PFSK-1 (cell line): ENCODE measurements at regions not wholly inside any gene's neighbourhood (a gene's known extent, or its start where the extent isn't known, plus 50 kb on each side); places are given as distances from the start of the nearest gene placed in this dataset.

ENCODE experiments used
- FOXP2 ChIP-seq: optimal IDR thresholded peaks from 2 replicates; pipeline ENCODE3; 2011; ENCODE audit warnings: borderline replicate concordance, control low read depth, inconsistent platforms; ENCODE audit not compliant: insufficient read depth; ENCODE audit errors: extremely low read length, extremely low read depth
- POLR2AphosphoS5 ChIP-seq: IDR thresholded peaks from 2 replicates; pipeline ENCODE4 v1.6.1; 2012; ENCODE audit warnings: low read depth, mild to moderate bottlenecking, control low read depth, low read length, moderate library complexity
- SIN3A ChIP-seq: IDR thresholded peaks from 2 replicates; pipeline ENCODE4 v1.6.1; 2012; ENCODE audit warnings: mild to moderate bottlenecking, low read length, moderate library complexity, borderline replicate concordance; ENCODE audit not compliant: insufficient read depth
- TAF1 ChIP-seq: IDR thresholded peaks from 2 replicates; pipeline ENCODE4 v1.6.1; 2012; ENCODE audit warnings: low read length, control low read depth, borderline replicate concordance; ENCODE audit not compliant: insufficient read depth
- TF ChIP-seq, protein P1 (sequence below), 2 experiments: IDR thresholded peaks; 2 replicates each; pipeline versions ENCODE4 v1.6.1 to v1.8.0; 2011 to 2012; ENCODE audit warnings: low read depth in 2 of 2, low read length in 2 of 2, control low read depth in 1 of 2, inconsistent platforms in 1 of 2, mild to moderate bottlenecking in 1 of 2, moderate library complexity in 1 of 2; ENCODE audit not compliant: insufficient read depth in 1 of 2

DNA sequence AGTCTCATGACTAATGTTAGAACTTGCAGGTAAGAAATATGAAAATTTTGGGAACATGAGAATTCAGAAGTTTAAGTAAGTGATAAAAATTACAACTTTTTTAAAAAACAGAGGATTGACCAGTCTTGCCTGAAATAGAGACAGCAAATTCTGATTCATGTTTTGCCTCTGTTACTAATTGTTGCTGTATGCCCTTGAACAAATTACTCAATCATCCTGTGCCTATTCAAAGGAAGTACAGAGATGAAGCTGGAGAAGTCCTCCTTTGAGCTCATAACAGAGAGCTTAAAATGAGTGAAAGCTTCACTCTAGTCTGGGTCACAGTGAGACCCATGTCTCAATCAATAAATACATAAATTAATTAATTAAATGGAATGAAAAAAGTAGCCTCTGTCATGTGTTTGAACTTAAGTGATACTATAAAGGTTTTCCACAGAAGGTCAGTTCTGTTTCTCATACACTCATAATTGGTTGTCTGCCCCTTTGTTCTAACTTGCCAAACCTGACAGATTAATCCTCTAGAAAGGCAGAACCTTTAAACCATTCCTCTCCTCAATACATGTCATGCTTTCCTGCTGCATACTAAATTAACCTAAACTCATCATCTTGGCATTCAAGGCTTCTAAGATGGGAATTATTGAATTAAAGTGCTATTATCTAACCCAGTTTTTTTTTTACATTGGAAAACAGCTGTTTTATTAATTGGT, 374.6 kb upstream of the LRATD1 start:
- TF ChIP-seq SIN3A (no peak), TAF1 (no peak), POLR2AphosphoS5 (no peak), FOXP2 (no peak)
- TF ChIP-seq, protein P1, sequence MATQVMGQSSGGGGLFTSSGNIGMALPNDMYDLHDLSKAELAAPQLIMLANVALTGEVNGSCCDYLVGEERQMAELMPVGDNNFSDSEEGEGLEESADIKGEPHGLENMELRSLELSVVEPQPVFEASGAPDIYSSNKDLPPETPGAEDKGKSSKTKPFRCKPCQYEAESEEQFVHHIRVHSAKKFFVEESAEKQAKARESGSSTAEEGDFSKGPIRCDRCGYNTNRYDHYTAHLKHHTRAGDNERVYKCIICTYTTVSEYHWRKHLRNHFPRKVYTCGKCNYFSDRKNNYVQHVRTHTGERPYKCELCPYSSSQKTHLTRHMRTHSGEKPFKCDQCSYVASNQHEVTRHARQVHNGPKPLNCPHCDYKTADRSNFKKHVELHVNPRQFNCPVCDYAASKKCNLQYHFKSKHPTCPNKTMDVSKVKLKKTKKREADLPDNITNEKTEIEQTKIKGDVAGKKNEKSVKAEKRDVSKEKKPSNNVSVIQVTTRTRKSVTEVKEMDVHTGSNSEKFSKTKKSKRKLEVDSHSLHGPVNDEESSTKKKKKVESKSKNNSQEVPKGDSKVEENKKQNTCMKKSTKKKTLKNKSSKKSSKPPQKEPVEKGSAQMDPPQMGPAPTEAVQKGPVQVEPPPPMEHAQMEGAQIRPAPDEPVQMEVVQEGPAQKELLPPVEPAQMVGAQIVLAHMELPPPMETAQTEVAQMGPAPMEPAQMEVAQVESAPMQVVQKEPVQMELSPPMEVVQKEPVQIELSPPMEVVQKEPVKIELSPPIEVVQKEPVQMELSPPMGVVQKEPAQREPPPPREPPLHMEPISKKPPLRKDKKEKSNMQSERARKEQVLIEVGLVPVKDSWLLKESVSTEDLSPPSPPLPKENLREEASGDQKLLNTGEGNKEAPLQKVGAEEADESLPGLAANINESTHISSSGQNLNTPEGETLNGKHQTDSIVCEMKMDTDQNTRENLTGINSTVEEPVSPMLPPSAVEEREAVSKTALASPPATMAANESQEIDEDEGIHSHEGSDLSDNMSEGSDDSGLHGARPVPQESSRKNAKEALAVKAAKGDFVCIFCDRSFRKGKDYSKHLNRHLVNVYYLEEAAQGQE (IDR thresholded peaks at IDR 0.05; ENCODE audit: insufficient read depth in 1 of 2, low read depth in 2 of 2, low read length in 2 of 2), result no peak

DNA sequence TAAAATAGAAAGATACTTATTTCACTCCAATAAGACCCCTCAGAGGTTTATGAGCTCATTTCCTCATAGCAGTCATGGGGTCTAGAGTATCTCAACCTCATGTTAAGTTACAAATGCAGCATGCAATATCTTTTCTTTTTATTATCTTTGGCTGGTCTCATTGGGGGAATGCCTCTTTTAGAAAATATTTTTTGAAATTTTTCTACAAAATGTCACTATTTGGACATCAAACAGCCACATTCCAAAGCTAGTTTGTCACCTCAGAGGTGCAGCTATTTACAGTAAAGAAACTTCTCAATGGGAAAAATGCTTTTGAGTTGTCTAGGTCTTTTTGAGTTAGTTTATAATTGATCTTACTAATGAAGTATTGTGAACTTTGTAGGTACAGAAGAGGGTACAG, 370.7 kb upstream of the LRATD1 start:
- TF ChIP-seq TAF1 (no peak), SIN3A (no peak)

DNA sequence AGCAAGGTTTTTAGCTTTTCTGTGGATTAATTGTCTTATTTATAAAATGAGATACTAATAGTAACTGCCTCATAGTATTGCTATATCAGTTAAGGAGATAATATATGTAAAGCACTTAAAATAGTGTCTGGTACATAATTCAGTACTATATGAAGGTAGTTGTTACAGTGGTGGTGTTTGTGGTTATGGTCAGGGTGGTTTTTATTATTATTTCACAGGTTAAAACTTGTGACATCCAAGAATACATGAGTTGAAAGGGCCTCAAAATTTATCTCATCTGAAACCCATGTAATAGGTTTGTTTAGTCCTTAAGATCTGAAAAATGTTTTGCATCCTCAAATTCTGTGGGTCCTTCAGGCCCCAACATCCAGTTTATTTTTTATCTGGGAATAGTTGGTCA, 369.5 kb upstream of the LRATD1 start:
- TF ChIP-seq, protein P1 (IDR thresholded peaks at IDR 0.05; ENCODE audit: insufficient read depth in 1 of 2, low read depth in 2 of 2, low read length in 2 of 2), result no peak
- no peak for TF ChIP-seq POLR2AphosphoS5
- no peak for TF ChIP-seq FOXP2
- TF ChIP-seq SIN3A, result no peak
- no peak for TF ChIP-seq TAF1

DNA sequence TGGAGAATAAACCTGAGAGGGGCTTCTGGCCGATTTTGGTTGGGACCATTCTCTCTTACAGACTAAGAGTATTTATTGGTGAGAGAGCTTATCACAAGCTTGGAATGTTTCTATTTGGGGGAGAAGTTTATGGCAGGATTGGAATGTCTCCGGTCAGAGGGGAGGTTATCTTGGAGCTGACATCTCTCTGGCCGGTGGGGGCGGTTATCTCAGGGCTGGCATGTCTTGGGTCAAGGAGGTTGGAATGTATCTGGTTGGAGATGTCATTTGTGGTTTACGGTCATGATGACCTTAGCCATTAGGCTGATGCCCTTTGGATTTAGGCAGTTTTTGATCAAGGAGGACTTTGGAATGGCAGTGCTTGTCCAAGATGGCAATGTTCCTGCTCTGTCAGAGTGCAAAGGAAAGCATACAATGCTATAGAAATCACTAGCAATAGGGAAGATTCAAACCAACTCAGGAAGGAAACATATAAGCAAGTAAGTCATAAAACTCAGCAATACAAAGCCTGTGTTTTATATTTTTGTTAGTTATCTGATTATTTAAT, 362.4 kb upstream of the LRATD1 start:
- TF ChIP-seq FOXP2 (no peak), POLR2AphosphoS5 (no peak), TAF1 (no peak), SIN3A (no peak)
- TF ChIP-seq, protein P1 (IDR thresholded peaks at IDR 0.05; ENCODE audit: insufficient read depth in 1 of 2, low read depth in 2 of 2, low read length in 2 of 2), result no peak

DNA sequence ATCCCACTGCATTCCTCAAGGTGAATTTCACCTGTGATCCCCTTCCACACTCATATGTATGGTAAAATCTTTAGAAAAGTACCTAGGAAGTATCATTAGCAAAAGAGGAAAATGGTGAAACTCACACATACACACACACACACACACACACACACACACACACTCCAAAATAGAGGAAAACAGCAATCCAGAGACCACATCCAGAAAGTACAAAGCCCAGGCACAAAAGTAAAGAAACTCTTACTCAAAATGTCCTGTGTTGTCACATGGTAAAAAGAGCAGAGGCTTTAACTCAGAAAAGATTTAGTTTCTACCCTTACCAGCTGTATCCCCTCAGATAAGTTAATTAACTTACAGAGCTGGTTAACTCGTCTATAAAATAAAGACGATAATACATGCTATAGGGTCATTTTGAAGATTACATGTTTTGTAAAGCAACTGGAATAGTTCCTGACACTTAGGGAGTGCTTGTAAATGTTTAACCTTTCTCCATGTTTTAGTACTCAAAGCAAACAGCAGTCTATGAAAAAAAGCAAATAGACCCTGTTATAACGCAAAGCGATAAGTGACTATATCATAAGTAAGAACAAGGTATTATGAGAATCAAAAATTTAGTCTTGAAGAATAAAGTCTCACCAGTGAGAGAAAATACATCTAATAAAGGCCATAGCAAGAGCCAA, 360.0 kb upstream of the LRATD1 start:
- no peak for TF ChIP-seq TAF1
- TF ChIP-seq, protein P1 (IDR thresholded peaks at IDR 0.05; ENCODE audit: insufficient read depth in 1 of 2, low read depth in 2 of 2, low read length in 2 of 2), result no peak
